ENCODE measurements at regions not wholly inside any gene's neighbourhood (a gene's known extent, or its start where the extent isn't known, plus 50 kb on each side); places are given as distances from the start of the nearest gene placed in this dataset.

DNA sequence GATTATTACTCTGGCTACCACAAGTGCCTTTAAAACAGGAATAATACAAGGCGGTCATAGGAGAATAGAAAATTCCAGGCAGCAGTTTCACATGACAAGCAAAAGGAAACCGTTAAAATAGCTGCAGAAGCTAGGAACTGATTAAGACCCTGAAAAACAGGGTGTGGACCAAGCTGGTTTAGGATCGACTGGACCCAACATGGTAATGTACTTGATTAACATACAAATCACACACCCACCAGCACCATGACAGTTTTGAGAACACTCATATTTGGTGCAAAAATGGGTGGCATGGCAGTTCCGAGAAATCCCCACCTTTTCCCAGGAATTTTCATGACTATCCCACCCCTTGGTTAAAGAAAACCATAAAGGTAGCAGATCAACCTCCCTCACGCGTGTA, 51.9 kb upstream of the TMEM163 start:
- Histone ChIP-seq H3K9me3 (ENCODE audit: control insufficient read depth, low read depth, low read length) (no peaks in the 10 kb centered on the region), H3K36me3 (ENCODE audit: control insufficient read depth, low read depth, low read length) (no peaks in the 10 kb centered on the region), H3K4me3 (ENCODE audit: low read length) (no peak overlapping the region), H3K9ac (ENCODE audit: low read length) (no peak overlapping the region), H3K27ac (ENCODE audit: low read length) (no peak overlapping the region), H3K27me3 (ENCODE audit: control insufficient read depth, insufficient read depth, low read length) (no peaks in the 10 kb centered on the region), H3K4me1 (ENCODE audit: control insufficient read depth, low read depth, low read length) (peaks cover 30% of the 10 kb centered on the region)

GRCh38 chr2:134771313-134771801, 52.6 kb upstream of the TMEM163 start:
- H3K9me3 ChIP-seq (ENCODE audit: control insufficient read depth, low read depth, low read length): no peaks in the 10 kb centered on the region
- no peaks in the 10 kb centered on the region for H3K36me3 ChIP-seq (ENCODE audit: control insufficient read depth, low read depth, low read length)
- H3K4me3 ChIP-seq (ENCODE audit: low read length): no peak overlapping the region
- no peaks in the 10 kb centered on the region for H3K27me3 ChIP-seq (ENCODE audit: control insufficient read depth, insufficient read depth, low read length)
- no peak overlapping the region for H3K27ac ChIP-seq (ENCODE audit: low read length)
- no peak overlapping the region for H3K9ac ChIP-seq (ENCODE audit: low read length)
- H3K4me1 ChIP-seq (ENCODE audit: control insufficient read depth, low read depth, low read length): peaks cover 30% of the 10 kb centered on the region

- no peak overlapping the region for H3K9ac ChIP-seq (ENCODE audit: low read length)
- H3K4me3 ChIP-seq (ENCODE audit: low read length): no peak overlapping the region
- no peak overlapping the region for H3K27ac ChIP-seq (ENCODE audit: low read length)
- no peaks in the 10 kb centered on the region for H3K27me3 ChIP-seq (ENCODE audit: control insufficient read depth, insufficient read depth, low read length)
- no peaks in the 10 kb centered on the region for H3K36me3 ChIP-seq (ENCODE audit: control insufficient read depth, low read depth, low read length)
- H3K4me1 ChIP-seq (ENCODE audit: control insufficient read depth, low read depth, low read length): peaks cover 30% of the 10 kb centered on the region
- H3K9me3 ChIP-seq (ENCODE audit: control insufficient read depth, low read depth, low read length): no peaks in the 10 kb centered on the region
These were observed 53.8 kb upstream of the TMEM163 start for GRCh38 chr2:134772493-134773169.

- Histone ChIP-seq H3K4me3 (ENCODE audit: low read length) (no peak overlapping the region), H3K27ac (ENCODE audit: low read length) (no peak overlapping the region), H3K36me3 (ENCODE audit: control insufficient read depth, low read depth, low read length) (no peaks in the 10 kb centered on the region), H3K27me3 (ENCODE audit: control insufficient read depth, insufficient read depth, low read length) (no peaks in the 10 kb centered on the region), H3K9me3 (ENCODE audit: control insufficient read depth, low read depth, low read length) (no peaks in the 10 kb centered on the region), H3K4me1 (ENCODE audit: control insufficient read depth, low read depth, low read length) (peaks cover 30% of the 10 kb centered on the region), H3K9ac (ENCODE audit: low read length) (peak overlapping the region; percentile 19)
These were observed 54.5 kb upstream of the TMEM163 start for GRCh38 chr2:134773335-134773734.

GRCh38 chr2:134773759-134774742, 55.3 kb upstream of the TMEM163 start:
- no peak overlapping the region for H3K27ac ChIP-seq (ENCODE audit: low read length)
- H3K9me3 ChIP-seq (ENCODE audit: control insufficient read depth, low read depth, low read length): no peaks in the 10 kb centered on the region
- H3K4me1 ChIP-seq (ENCODE audit: control insufficient read depth, low read depth, low read length): peaks cover 30% of the 10 kb centered on the region
- no peaks in the 10 kb centered on the region for H3K27me3 ChIP-seq (ENCODE audit: control insufficient read depth, insufficient read depth, low read length)
- peak overlapping the region; percentile 19 for H3K9ac ChIP-seq (ENCODE audit: low read length)
- H3K4me3 ChIP-seq (ENCODE audit: low read length): no peak overlapping the region
- no peaks in the 10 kb centered on the region for H3K36me3 ChIP-seq (ENCODE audit: control insufficient read depth, low read depth, low read length)

GRCh38 chr2:134774786-134775641, 56.2 kb upstream of the TMEM163 start:
- peaks cover 30% of the 10 kb centered on the region for H3K4me1 ChIP-seq (ENCODE audit: control insufficient read depth, low read depth, low read length)
- no peak overlapping the region for H3K27ac ChIP-seq (ENCODE audit: low read length)
- H3K27me3 ChIP-seq (ENCODE audit: control insufficient read depth, insufficient read depth, low read length): no peaks in the 10 kb centered on the region
- H3K9ac ChIP-seq (ENCODE audit: low read length): no peak overlapping the region
- no peak overlapping the region for H3K4me3 ChIP-seq (ENCODE audit: low read length)
- no peaks in the 10 kb centered on the region for H3K9me3 ChIP-seq (ENCODE audit: control insufficient read depth, low read depth, low read length)
- H3K36me3 ChIP-seq (ENCODE audit: control insufficient read depth, low read depth, low read length): no peaks in the 10 kb centered on the region

GRCh38 chr2:134776836-134777235, 58.0 kb upstream of the TMEM163 start:
- Histone ChIP-seq H3K4me3 (ENCODE audit: low read length) (no peak overlapping the region), H3K27me3 (ENCODE audit: control insufficient read depth, insufficient read depth, low read length) (no peaks in the 10 kb centered on the region), H3K36me3 (ENCODE audit: control insufficient read depth, low read depth, low read length) (no peaks in the 10 kb centered on the region), H3K9me3 (ENCODE audit: control insufficient read depth, low read depth, low read length) (no peaks in the 10 kb centered on the region), H3K9ac (ENCODE audit: low read length) (no peak overlapping the region), H3K4me1 (ENCODE audit: control insufficient read depth, low read depth, low read length) (peaks cover 23% of the 10 kb centered on the region), H3K27ac (ENCODE audit: low read length) (no peak overlapping the region)

GRCh38 chr2:134777593-134777992, 58.8 kb upstream of the TMEM163 start:
- no peaks in the 10 kb centered on the region for H3K36me3 ChIP-seq (ENCODE audit: control insufficient read depth, low read depth, low read length)
- no peak overlapping the region for H3K4me3 ChIP-seq (ENCODE audit: low read length)
- no peak overlapping the region for H3K27ac ChIP-seq (ENCODE audit: low read length)
- peaks cover 17% of the 10 kb centered on the region for H3K4me1 ChIP-seq (ENCODE audit: control insufficient read depth, low read depth, low read length)
- no peak overlapping the region for H3K9ac ChIP-seq (ENCODE audit: low read length)
- no peaks in the 10 kb centered on the region for H3K27me3 ChIP-seq (ENCODE audit: control insufficient read depth, insufficient read depth, low read length)
- no peaks in the 10 kb centered on the region for H3K9me3 ChIP-seq (ENCODE audit: control insufficient read depth, low read depth, low read length)

- H3K9ac ChIP-seq (ENCODE audit: low read length): no peak overlapping the region
- peaks cover 11% of the 10 kb centered on the region for H3K4me1 ChIP-seq (ENCODE audit: control insufficient read depth, low read depth, low read length)
- no peak overlapping the region for H3K4me3 ChIP-seq (ENCODE audit: low read length)
- no peaks in the 10 kb centered on the region for H3K27me3 ChIP-seq (ENCODE audit: control insufficient read depth, insufficient read depth, low read length)
- H3K27ac ChIP-seq (ENCODE audit: low read length): no peak overlapping the region
- H3K36me3 ChIP-seq (ENCODE audit: control insufficient read depth, low read depth, low read length): no peaks in the 10 kb centered on the region
- H3K9me3 ChIP-seq (ENCODE audit: control insufficient read depth, low read depth, low read length): no peaks in the 10 kb centered on the region
These were observed 59.6 kb upstream of the TMEM163 start for GRCh38 chr2:134778372-134778771.

DNA sequence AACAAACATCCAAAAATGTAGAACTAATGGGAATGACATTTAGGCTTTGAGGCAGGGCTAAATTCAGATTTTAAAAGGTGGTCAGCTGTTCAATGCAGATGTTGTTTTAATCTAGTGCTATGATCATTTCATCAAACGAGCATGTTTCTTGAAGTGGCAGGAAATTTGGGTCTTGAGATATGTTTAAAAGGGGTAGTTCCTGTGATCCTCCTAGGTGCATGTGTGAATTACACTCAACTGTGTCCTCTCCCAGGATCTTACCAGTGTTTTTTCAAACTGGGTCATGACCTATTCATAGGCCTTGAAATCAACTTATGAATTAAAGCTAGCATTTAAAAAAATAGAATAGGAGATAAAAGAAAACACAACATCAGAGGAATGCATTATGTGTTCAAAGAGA, 57.4 kb upstream of the ACMSD start:
- H3K9ac ChIP-seq (ENCODE audit: low read length): no peak overlapping the region
- no peaks in the 10 kb centered on the region for H3K36me3 ChIP-seq (ENCODE audit: control insufficient read depth, low read depth, low read length)
- no peaks in the 10 kb centered on the region for H3K27me3 ChIP-seq (ENCODE audit: control insufficient read depth, insufficient read depth, low read length)
- H3K4me3 ChIP-seq (ENCODE audit: low read length): no peak overlapping the region
- H3K9me3 ChIP-seq (ENCODE audit: control insufficient read depth, low read depth, low read length): no peaks in the 10 kb centered on the region
- H3K4me1 ChIP-seq (ENCODE audit: control insufficient read depth, low read depth, low read length): no peaks in the 10 kb centered on the region
- H3K27ac ChIP-seq (ENCODE audit: low read length): no peak overlapping the region

DNA sequence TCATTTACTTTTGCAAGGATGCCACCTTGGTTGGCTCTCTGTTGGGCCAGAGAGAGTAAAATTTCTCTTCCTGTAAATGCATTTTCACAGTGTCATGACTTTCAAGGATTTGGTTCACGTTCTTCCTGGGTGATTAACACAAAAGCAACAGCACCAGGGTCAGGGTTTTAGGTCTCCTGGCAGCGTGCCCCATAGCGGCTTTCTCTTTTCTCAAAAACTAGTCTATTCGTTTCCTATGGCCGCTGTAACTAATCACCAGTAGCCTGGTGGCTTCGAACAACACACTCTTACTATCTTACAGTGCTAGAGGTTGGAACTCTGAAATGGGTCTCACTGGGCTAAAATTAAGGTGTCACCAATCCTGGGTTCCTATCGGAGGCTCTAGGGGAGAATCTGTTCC, 56.3 kb upstream of the ACMSD start:
- no peak overlapping the region for H3K4me3 ChIP-seq (ENCODE audit: low read length)

More for the DNA sequence above, 56.3 kb upstream of the ACMSD start:
- H3K9ac ChIP-seq (ENCODE audit: low read length): no peak overlapping the region
- H3K36me3 ChIP-seq (ENCODE audit: control insufficient read depth, low read depth, low read length): no peaks in the 10 kb centered on the region
- H3K4me1 ChIP-seq (ENCODE audit: control insufficient read depth, low read depth, low read length): no peaks in the 10 kb centered on the region
- H3K9me3 ChIP-seq (ENCODE audit: control insufficient read depth, low read depth, low read length): no peaks in the 10 kb centered on the region
- H3K27ac ChIP-seq (ENCODE audit: low read length): no peak overlapping the region
- H3K27me3 ChIP-seq (ENCODE audit: control insufficient read depth, insufficient read depth, low read length): no peaks in the 10 kb centered on the region
